Peyer's patch (tissue), 4 donors: ENCODE measurements at regions not wholly inside any gene's neighbourhood (a gene's known extent, or its start where the extent isn't known, plus 50 kb on each side); places are given as distances from the start of the nearest gene placed in this dataset.

ENCODE experiments used
- DNase-seq, 3 donors: peaks; one replicate each; pipeline ENCODE4 v3.0.0-alpha.2; 2017 to 2019
- H3K27ac ChIP-seq, 4 donors: fragments of 200-600 bp; sonication (generic); one replicate each; pipeline ENCODE4 v1.5.1; 2016 to 2019
- H3K27me3 ChIP-seq, 2 donors: fragments of 200-600 bp; sonication (generic); one replicate each; pipeline ENCODE4 v1.5.1; 2019
- H3K36me3 ChIP-seq, 3 donors: fragments of 200-600 bp; sonication (generic); one replicate each; pipeline ENCODE4 v1.5.1; 2016 to 2019
- H3K4me1 ChIP-seq, 4 donors: fragments of 200-600 bp; sonication (generic); one replicate each; pipeline ENCODE4 v1.5.1; 2016 to 2019
- H3K4me3 ChIP-seq, 4 donors: fragments of 200-600 bp; sonication (generic); 1 replicate in 3 of 4; 2 replicates in 1 of 4; pipeline ENCODE4 v1.5.1; 2016 to 2019; ENCODE audit warnings: mild to moderate bottlenecking in 1 of 4
- H3K9me3 ChIP-seq, 4 donors: fragments of 200-600 bp; sonication (generic); one replicate each; pipeline ENCODE4 v1.5.1; 2016 to 2019; ENCODE audit warnings: mild to moderate bottlenecking in 1 of 4
- CTCF ChIP-seq, 6 experiments: fragments of 450-650 bp in 4 of 6; fragments of 200-600 bp in 2 of 6; sonication (generic) in 1 of 6; IDR thresholded peaks; one replicate each; pipeline ENCODE4 v1.5.1; 2017 to 2019; ENCODE audit warnings: antibody characterized with exemption in 6 of 6, mild to moderate bottlenecking in 3 of 6, moderate library complexity in 1 of 6
- POLR2A ChIP-seq, 2 donors: fragments of 450-650 bp; IDR thresholded peaks; one replicate each; pipeline ENCODE4 v1.5.1; 2017; ENCODE audit warnings: antibody characterized with exemption in 2 of 2, mild to moderate bottlenecking in 2 of 2, moderate library complexity in 2 of 2

DNA sequence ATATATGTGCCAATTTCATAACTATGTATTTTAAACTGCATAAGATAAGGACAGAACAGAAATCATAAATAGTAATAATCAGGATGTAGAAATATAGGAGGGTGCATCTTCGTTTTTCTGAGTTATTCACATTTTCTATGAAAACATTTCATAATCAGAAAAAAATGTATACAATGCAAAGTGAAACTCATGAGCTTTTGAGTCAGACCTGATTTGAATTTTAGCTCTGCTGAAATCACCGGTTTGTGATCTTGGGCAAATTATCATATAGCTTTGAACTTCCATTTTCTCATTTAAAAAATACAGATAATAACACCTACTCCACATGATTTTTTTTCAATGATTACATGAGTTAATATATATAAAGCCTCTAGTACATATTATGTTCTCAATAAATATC is 106.9 kb downstream of the KDR start:
- Histone ChIP-seq H3K27me3 (no peaks in the 10 kb centered on the region), H3K27ac (no peak overlapping the region)
- TF ChIP-seq POLR2A (IDR thresholded peaks at IDR 0.05) (no peak), CTCF (IDR thresholded peaks at IDR 0.05) (no peak)

DNA sequence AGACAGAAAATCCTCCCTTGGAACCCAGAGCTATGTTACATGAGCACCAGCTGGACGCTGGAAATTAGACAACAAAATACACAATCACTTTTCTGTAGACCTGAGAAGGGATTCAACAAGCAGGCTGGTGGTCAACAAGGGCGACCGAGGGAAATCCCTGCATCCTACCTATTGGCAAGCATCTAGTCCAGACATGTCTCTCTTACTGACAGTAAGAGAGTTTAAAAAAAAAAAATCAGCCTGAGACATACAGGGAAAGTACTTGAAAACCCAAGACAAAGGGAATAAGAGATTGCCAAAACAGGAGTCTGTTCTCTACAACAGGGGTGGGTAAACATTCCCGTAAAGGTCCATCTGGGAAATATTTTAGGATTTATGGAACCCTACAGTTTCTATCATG is 108.0 kb downstream of the KDR start:
- H3K27me3 ChIP-seq: no peaks in the 10 kb centered on the region
- H3K4me3 ChIP-seq: no peak overlapping the region
- TF ChIP-seq POLR2A (IDR thresholded peaks at IDR 0.05): no peak
- no peak for TF ChIP-seq CTCF (IDR thresholded peaks at IDR 0.05)
- H3K27ac ChIP-seq: no peak overlapping the region
- no peaks in the 10 kb centered on the region for H3K4me1 ChIP-seq
- H3K36me3 ChIP-seq: no peaks in the 10 kb centered on the region
- no peak for DNase-seq
- no peaks in the 10 kb centered on the region for H3K9me3 ChIP-seq

More for the DNA sequence above, 106.9 kb downstream of the KDR start:
- no peak for DNase-seq
- no peaks in the 10 kb centered on the region for H3K9me3 ChIP-seq
- no peak overlapping the region for H3K4me3 ChIP-seq
- H3K4me1 ChIP-seq: no peaks in the 10 kb centered on the region
- no peaks in the 10 kb centered on the region for H3K36me3 ChIP-seq

DNA sequence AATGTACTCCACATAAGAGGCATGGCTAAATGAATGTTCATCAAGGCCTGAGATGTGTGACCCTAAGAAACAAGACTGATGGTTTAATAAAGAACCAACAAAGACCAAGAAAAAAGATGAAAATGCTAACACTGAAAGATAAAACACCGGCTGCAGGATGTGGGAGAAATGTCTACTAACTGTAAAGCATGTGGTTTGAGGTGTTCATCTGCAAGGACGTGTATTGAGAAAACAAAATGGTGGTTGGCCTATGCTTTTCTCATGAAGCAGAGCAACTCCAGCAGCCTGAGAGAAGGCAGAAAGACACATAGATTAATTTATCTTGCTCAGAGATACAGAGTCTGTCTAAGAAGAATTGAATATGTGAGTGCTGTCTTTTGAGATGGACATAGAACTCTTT is 109.3 kb downstream of the KDR start:
- TF ChIP-seq CTCF (IDR thresholded peaks at IDR 0.05): no peak
- TF ChIP-seq POLR2A (IDR thresholded peaks at IDR 0.05): no peak
- H3K36me3 ChIP-seq: no peaks in the 10 kb centered on the region
- no peak for DNase-seq
- no peaks in the 10 kb centered on the region for H3K4me1 ChIP-seq
- H3K27me3 ChIP-seq: no peaks in the 10 kb centered on the region
- H3K27ac ChIP-seq: no peak overlapping the region
- no peaks in the 10 kb centered on the region for H3K9me3 ChIP-seq
- H3K4me3 ChIP-seq: no peak overlapping the region

DNA sequence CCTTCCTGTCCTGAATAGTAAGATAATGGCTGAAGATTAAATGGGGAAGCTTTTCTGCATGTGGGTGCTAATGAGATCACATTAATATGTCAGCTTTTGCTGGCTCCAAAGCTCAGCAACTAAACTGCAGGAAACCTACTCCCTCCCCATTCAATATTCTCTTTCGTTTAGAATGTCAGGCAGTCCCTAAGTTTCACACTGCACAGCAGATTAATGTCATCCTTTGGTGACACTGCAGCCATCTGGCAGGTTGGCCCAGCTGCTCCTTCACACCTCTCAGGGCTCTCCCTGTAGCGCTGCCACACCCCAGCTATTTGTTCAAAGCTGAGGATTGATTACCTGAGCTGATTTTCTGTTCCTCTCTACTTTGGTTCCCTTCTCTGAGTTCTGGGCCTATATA is 110.5 kb downstream of the KDR start:
- Histone ChIP-seq H3K4me3 (no peak overlapping the region), H3K36me3 (no peaks in the 10 kb centered on the region), H3K27ac (no peak overlapping the region), H3K4me1 (no peaks in the 10 kb centered on the region), H3K9me3 (no peaks in the 10 kb centered on the region), H3K27me3 (no peaks in the 10 kb centered on the region)
- DNase-seq: no peak
- no peak for TF ChIP-seq POLR2A (IDR thresholded peaks at IDR 0.05)
- no peak for TF ChIP-seq CTCF (IDR thresholded peaks at IDR 0.05)

DNA sequence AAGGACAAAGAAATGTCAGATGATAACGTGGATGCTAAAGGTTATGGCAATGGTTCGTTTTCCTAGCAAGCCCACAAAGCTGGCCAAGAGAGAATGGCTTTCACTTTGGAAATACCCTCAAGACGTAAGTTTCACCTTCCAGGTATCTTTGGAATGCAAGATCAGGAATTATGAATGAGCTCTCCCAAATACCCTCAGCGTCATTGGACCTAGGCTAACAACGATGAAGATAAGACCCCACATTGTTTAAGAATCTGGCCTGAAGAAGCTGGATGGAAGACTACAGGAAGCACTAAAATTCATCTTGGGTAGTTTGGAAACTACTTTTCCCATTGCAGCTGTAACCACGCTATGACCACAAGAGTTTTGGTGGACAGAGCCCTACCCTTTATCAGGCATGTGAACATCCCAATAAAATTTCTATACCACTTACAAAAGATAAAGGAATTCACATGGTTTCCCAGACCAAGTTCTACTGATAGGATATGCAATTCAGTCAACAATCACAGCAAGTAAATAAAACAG is 111.9 kb downstream of the KDR start:
- no peak for DNase-seq
- no peaks in the 10 kb centered on the region for H3K4me1 ChIP-seq
- no peaks in the 10 kb centered on the region for H3K9me3 ChIP-seq
- no peak for TF ChIP-seq CTCF (IDR thresholded peaks at IDR 0.05)
- no peak for TF ChIP-seq POLR2A (IDR thresholded peaks at IDR 0.05)
- H3K36me3 ChIP-seq: no peaks in the 10 kb centered on the region
- H3K4me3 ChIP-seq: no peak overlapping the region
- no peaks in the 10 kb centered on the region for H3K27me3 ChIP-seq
- no peak overlapping the region for H3K27ac ChIP-seq
